H1 (cell line): ENCODE measurements at regions not wholly inside any gene's neighbourhood (a gene's known extent, or its start where the extent isn't known, plus 50 kb on each side); places are given as distances from the start of the nearest gene placed in this dataset.

ENCODE experiments used
- TEAD4 ChIP-seq: IDR thresholded peaks from 2 replicates; pipeline ENCODE4 v1.6.1; 2012; ENCODE audit warnings: low read depth, low read length, inconsistent platforms, mixed read lengths

DNA sequence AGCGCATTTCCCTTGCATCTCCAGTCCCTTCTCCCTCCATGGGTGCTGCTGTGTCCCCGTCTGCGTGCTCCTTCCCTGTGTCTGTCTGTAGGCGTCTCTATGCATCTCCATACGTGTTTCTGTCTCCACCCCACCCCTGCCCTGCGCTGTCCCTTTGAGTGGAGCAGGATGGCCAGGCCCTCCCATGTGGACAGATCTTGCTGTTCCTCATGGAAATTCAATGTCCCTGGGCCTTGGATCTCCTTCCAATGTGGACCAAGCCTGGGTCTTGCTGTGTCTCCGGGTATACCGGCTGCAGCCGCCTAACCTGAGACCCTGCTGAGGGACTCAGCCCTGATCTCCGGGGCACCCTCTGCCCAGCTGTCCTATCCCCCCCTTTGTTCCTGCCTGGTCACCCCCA, 172.7 kb downstream of the BMP7 start (continued):
- no peak for TF ChIP-seq TEAD4
